Stimulated activated CD4-positive, alpha-beta T cell treated with anti-CD3 and anti-CD28 coated beads, Interleukin-2, amount 100 ng/mL, for 4 hours (primary cell): ENCODE measurements at regions not wholly inside any gene's neighbourhood (a gene's known extent, or its start where the extent isn't known, plus 50 kb on each side); places are given as distances from the start of the nearest gene placed in this dataset.

Experiments used
- DNase-seq: peaks from one replicate; pipeline ENCODE4 v3.0.0-alpha.2; 2020; ENCODE audit warnings: low read depth

DNA sequence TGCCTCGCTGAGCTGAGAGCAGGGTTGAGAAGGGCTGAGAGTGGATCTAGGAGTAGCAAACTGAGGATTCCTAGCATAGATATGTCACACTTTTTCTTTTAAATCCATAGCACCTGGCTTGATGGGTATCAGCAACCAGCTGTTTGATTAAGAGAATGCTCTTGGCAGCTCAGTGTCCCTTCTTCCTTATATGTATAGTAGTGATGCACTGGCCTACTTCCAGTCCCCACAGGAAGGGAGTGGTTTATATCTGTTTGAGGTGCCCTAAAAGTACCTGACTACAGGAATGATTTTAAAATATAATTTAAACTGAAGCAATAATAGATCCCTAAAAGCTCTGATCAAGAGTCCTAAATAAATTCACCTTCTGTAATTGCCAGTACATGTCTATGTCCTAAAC is 546.8 kb upstream of the ZNF608 start:
- no peak for DNase-seq

DNA sequence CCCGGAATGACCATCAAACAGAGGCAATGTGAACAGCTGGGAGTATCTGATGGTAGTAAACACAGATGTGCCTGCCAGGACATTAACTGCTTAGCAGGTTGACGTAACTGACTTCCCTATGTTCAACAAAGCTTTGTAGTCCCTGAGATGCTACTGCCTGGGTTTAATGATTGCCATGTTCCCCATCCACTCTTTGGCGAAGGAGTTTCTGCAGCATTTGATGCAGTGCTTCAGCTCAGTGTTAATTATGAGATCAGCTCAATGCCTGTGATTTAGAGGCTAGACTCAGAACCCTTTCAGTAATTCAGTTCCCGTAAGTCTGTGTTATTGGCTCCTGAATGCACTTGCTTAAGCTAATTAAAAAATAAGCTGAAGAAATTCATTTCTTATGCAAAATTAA is 547.3 kb upstream of the ZNF608 start:
- DNase-seq, result no peak

DNA sequence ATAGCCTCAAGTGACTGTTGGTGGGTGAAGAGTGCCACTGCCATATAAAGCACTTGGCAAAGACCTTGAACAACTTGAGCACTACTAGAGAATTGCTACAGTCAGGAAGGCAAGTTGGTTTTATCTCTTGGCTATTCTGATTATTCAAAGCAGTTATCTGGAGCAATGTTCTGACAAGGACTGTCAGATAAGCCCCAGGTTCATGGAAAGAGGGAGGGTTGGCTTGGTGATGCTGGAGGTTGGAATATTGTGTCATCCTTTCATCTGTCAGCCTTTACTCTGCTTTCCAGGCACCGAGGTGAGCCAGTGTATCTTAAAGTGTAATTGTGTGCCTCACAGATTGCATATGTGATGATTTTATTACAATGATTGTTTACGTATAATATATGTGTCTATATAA is 548.4 kb upstream of the ZNF608 start:
- DNase-seq, result no peak

DNA sequence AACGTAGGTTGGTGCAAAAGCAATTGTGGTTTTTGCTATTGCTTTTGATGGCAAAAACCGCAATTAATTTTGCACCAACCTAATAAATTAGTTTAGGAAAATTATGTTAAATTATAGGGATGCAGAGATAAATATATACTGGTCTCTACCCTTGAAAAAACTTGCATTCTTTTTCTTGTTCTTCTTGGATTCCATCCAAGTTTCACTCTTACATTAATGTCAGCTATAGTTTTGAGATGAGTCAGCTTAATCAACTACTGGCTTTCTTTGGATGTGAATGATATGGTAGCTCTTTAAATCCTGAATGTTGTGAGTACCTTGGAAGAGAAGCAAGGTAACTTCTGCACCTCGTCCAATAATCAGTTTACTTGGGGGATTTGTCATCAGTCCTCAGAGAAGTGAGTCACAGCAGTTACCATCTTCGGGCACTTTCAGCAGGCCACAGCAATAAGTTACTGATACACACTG is 549.0 kb upstream of the ZNF608 start:
- DNase-seq, result no peak

DNA sequence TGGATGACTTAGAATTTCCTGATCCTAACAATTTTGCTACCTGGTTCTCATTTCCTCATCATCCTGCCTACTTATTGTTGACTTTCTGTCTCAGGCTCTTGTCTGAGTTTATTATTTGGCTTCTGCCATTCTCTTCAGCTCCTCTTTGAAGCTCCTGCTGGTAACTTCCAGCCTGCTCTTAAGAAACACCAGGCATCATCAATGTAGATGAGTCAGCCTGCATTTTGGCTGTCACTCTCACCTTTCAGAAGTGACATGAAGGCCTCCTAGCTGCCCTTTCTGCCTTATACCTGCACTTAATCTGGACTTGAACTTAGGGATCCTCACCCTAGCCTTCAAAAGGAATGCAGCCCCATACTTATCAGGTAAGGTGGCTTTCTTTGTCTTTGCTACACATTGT is 551.8 kb upstream of the ZNF608 start:
- DNase-seq, result no peak

DNA sequence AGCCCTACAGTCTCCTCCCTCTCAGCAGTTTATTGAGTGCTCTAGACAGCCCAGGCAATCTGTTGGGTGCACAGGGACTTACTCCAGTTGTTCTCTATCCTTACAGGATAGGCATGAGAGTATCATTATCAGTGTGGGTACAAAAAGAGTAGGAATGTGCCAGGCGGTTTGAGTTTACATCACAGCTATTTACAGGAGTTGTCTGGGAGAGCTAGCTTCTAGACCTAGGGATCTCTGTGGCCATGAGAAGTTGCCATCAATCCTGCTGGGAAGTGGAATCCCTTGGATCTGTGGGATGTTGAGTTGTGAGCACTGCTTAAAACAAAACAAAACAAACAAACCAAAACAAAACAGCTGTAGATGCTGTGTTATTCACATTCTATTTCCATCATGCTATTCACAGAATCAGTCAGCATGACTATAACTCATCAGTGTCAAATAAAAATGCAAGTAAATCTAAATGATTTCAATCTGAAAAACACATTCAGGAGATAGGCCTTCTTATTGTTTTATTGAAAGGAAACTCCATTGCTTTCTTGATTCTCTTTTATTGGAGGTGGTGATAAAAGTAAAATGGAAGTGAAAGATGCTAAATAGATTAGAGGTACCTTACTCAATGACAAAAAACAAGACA is 552.4 kb upstream of the ZNF608 start:
- no peak for DNase-seq

DNA sequence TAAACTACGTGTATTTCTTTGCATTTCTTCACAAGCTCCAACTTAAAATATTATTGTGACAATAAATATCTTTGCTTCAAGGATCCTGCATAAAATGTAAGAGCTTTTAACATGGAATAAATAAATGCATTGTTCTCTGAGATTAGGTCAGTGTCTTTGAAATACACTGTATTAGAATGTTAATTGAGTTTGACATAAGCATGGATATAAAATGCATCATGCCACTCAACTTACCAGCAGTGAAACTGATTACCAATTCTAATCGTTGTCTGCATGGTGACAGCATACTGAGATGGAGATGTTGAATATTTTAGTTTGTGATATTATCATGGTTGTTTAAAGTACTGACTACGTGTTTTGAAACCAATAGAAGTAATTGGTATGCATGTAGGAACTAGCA is 555.3 kb upstream of the ZNF608 start:
- no peak for DNase-seq

DNA sequence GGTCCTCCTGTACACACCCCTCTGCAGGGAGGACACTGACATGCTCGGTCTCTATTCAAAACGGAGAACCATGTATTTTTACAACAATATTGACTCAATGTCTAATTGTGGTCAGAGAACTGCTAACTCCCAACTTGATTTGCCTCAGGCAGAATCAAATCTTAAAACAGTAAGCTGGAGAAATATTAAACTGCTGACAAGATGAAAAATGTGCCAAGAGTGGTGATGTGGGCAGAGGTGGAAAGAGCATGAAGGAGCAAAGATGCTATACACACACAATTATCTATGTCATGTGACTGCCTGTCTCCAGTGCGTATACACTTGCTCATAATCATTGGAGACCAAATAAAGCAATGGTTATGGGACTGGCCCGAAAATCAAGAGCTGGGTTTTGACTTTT is 556.1 kb upstream of the ZNF608 start:
- no peak for DNase-seq

DNA sequence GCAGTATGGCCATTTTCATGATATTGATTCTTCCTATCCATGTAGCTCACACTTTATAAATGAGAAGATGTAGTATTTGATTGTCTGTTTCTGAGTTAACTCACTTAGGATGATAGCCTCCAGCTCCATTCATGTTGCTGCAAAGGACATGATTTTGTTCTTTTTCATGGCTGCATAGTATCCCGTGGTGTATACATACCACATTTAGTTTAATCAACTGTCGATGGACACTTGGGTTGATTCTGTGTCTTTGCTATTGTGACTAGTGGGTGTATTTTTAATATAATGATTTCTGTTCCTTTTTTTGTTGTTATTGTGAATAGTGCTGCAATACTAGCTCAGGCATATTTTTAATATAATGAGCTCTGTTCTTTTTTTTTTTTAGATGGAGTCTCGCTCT is 560.3 kb upstream of the ZNF608 start:
- no peak for DNase-seq

DNA sequence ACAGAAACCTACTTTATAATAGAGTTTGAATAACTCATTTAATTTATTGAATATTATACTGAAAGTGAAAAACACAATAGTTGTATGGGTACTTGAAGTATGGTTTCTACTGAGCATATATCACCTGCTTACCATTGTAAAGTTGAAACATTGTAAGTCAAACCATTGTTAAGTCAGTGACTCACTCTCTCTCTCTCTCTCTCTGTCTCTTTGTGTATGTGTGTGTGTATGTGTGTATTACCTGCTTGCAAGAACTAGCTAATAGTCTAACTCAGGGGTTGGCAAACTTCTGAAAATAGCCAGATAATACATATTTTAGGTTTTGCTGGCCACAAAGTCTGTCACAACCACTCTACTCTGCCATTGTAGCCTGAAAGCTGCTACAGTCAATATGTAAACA is 564.3 kb upstream of the ZNF608 start:
- no peak for DNase-seq

DNA sequence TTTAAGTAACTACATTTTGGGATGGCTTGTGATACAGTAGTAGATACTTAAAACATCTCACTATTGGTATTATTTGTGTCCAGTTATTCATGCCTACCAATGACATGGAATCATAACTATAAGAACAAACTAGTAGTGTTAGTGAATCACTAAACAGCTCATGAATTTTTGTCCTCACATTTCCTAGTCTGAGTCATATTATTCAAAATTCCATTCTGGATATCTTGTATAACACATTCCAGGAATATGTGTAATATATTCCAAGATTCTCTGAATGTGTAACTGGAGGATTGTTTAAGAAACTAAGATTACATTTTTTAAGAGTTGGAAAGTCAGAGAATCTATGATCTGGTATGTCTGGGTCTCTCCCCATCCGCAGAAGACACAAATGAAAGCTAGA is 565.3 kb upstream of the ZNF608 start:
- DNase-seq, result no peak

DNA sequence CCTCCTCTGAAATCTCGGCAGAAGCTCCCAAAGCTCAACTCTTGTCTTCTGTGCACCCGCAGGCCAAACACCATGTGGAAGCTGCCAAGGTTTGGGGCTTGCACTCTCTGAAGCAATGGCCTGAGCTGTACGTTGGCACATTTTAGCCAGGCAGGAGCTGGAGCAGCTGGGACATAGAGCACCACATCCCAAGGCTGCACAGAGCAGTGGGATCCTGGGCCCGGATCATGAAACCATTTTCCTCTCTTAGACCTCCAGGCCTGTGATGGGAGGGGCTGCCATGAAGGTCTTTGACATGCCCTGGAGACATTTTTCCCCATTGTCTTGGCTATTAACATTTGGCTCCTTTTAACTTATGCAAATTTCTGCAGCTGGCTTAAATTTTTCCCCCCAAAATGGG is 567.1 kb upstream of the ZNF608 start:
- no peak for DNase-seq

DNA sequence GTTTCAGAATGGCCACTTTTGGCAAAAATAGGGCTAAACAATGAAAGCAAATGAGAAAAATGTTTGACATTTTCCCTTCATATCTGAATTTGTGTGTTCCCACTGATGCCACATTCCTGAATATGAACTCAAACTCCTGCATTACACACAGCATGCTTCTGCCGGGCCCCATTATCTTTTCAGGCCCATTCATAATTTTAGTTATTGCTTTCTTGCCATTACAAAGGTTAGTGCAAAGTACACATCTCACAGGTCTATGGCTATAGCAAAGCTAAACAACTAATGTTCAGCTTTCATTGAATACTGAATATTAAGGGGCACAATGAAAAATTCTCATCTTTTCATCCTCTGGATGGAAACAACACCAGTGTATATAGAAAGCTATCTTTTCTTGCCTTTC is 568.9 kb upstream of the ZNF608 start:
- DNase-seq, result no peak

DNA sequence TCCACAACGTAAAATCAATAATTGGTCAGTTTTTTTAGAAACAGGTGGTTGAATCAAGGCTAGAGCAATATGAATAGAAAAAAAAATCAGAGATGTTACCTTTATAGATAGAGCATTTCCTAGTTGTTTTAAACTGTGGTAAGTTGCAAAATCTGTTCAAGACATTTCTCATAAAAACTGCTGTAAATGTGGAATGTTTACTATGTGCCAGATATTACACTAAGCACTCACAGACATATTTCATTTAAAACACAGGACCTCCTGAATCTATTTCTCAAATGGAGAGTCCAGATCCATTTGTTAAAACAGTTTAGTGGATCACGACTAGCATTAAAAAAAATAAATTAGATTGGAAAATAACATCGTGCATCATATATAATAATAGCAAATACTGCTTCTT is 570.0 kb upstream of the ZNF608 start:
- no peak for DNase-seq

DNA sequence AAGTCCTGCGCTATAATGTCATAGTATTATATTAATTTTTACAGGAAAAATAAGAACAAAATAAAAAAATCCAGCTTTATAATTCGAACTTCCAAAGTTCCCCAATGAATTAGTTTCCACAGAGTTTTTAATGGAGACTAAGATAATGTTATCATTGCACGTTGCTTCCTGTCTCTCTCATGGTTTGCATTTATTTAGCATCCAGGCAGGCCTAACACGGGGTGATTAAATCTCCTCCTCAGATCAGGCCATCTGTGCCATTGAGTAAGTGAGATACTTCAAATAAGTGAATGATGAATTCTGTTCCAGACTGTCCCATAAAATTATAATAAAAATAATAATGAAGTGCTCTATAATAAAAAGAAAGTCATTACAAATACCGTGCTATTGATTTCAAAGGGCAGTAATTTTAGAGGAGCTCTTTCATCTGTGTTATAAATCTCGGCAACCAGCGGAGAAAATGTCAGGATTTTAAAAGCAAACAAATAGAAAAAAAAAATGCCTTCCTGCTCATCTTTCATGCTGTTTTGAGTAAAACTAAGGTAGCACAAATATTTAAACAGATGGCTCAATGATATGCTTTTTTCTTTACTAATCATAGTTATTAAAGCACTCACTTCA is 570.6 kb upstream of the ZNF608 start:
- DNase-seq, result no peak

DNA sequence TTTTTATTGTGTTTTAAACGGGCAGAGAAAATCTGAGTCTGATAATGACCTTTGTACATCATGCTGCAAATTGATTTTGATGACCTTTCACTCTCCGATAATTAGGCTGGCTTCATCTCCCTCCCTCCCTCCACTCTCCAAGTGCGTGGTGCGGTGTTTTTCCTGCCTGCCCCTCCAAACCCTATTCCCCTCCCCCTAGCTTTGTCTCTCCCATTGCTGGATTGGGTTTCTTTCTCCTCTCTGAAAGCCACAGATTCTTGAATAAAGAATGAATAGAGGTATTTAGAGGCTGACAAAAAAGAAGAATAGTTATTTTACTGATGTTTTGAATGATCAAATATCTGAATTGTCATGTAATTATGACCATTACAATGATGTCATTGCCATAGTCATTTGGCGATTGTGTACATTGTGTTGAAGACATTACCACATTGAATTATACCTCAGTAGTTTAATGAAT is 571.1 kb upstream of the ZNF608 start:
- DNase-seq, result no peak

DNA sequence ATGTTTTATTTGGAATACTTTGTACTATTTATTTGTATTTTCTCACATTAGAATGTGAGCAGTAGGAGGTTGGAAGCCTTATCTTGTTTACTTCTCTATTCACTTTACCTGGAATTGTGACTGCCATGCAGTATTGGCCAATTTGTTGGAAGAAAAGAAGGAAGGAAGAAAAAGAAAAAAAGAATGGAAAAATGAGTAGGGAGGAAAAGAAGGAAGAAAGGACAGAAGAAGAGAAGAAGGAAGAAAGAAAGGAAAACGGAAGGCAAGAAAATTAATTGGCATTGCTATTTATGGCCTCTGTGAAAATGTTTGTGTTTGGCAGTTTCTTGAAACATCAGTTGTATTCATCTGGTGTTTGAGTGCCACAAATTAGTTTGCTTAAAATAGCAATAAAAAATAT is 575.2 kb upstream of the ZNF608 start:
- DNase-seq, result no peak

DNA sequence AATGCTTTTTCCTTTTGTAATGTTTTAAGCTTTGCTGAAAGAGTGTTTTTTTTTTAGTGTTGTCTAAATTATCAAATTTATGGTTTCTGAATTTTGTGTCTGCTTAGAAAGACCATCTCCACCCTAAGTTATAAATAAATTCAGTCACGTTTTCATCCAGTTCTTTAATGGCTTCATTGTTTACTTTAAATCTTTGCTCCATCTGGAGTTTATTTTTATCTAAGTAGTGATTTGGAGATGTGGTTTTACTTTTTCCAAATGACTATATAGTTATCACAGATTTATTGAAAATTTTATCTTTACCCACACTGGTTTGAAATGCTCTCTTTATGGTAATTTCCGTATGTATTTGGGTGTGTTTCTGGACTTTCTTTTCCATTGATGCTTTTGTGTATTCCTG is 577.2 kb upstream of the ZNF608 start:
- no peak for DNase-seq

DNA sequence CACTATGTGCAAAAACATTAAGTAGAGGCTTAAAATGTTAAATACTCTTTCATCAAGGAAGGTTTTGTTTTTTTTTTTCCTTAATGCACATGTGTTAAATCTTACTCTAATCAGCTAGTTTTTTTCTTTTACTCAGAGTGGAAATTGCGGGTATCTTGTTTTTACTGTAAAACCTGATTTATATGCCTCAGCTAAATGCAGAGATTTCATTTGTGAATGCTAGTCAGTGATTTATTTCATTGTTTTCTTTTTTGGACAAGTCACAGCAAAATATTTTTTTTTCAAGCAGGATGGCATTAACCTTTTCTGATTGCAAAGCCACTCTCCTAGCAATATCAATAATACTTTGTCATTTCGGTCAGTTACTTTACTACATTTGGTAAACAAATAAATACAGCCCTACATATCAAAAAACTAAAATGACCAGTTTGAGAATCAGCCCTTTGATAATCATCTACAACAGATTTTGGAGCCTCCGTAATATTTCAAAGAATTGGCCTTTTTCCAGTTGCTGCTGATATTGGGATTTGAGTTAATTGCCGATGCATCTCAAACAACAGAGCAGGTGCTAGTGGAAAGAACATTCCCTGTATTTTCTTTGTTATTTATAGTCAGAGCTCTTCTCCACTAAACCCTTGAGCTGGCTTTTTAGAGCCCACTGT is 579.2 kb upstream of the ZNF608 start:
- DNase-seq, result no peak

DNA sequence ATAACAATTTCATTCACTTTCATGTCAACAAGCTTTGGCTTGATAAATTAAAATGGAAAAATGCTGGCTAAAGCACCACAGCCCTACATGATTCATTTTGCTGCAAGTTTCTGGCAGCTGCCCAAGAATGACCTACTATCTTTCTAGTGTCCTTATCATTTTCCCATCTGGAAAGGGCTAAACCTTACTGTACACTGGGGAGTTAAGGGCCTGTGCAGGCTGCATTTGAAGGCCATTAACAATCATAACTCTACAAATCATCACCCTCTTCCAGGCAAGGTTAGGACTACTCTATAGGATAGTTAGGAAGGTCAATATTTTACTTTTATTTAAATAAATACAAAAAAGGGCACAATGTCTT is 579.7 kb upstream of the ZNF608 start:
- DNase-seq, result no peak

DNA sequence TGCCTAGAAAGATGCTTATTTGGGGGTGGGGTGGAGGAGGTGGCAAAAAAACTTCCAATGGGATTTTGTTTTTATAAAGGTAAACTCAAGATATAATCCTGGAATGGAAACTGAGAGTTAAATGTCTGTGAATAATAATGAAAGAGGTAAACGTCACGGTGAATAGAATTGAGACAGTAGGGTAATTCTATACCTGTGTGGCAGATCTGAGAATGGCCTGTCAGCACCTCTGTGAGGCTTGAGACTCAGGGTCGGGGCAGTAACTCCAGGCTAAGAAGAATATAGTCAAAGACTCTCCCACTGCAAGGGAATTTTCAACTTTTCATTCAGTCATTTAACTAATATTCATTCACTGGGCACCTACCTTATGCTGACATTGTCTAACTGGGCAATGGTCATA is 581.2 kb upstream of the ZNF608 start:
- no peak for DNase-seq

DNA sequence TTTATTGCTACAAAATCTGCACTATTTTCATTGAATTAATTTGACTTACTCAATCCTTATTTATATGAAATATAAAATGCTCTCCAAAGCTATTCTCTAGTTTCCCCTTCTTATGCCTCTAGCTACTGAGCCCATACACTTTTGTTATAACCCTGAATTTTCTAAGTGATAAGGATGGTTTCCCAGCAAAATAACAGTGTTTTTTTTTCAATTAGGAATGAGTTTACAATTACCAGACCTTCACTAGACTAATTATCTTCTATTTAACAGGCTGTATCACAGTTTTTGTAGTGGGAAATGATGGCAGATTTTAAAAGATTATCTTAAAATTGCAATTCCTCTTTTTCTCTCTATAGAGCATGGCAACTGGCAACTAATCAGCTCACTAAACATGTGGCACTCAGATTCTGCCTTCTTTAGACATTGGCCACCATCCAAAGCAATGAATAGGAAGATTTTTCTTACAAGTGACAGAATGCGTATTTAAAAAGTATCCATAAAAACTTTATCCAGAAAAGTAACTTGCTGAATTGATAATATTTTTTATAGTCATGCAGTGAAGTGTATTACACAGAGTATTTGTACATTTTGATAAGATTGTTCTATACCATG is 585.7 kb upstream of the ZNF608 start:
- no peak for DNase-seq

DNA sequence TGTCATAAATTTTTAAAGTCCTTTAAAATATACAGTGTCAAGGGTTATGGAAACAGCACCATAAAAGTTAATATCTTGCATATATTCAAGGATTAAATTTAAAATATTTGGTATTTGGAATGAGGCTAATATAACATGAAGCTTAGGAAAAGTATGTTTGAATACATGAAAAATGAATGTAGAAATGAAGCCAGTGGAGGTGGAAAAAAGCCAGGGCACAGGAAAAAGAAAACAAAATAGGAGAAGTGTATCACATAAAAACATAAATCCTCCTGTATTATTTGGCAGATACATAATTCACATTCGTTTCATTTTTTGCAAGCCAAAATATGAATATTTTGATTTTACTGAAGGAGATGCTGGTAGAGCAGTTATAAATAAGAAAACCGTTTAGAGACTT is 587.0 kb upstream of the ZNF608 start:
- DNase-seq, result no peak
